SU-DHL-6 (cell line): ENCODE measurements at regions not wholly inside any gene's neighbourhood (a gene's known extent, or its start where the extent isn't known, plus 50 kb on each side); places are given as distances from the start of the nearest gene placed in this dataset.

Source experiments
- H2AFZ ChIP-seq: fragments of 200-600 bp; sonication (generic); 2 replicates; pipeline ENCODE4 v1.6.1; 2014; ENCODE audit warnings: low read depth, mild to moderate bottlenecking, moderate library complexity, mixed read lengths, antibody characterized with exemption, low read length; ENCODE audit not compliant: severe bottlenecking
- H3F3A ChIP-seq: fragments of 200-600 bp; shearing (Covaris generic); 2 replicates; pipeline ENCODE4 v1.6.0; 2016; ENCODE audit warnings: antibody characterized with exemption, mild to moderate bottlenecking; ENCODE audit not compliant: insufficient read depth
- H3K27ac ChIP-seq: fragments of 200-600 bp; sonication (generic); 2 replicates; pipeline ENCODE4 v1.5.1; 2016; ENCODE audit warnings: low read depth, mild to moderate bottlenecking, low read length, moderate library complexity, mixed read lengths
- H3K27me3 ChIP-seq: fragments of 200-600 bp; sonication (generic), shearing (Covaris generic); 2 replicates; pipeline ENCODE4 v1.6.0; 2014; ENCODE audit warnings: mild to moderate bottlenecking, low read length
- H3K36me3 ChIP-seq: fragments of 200-600 bp; sonication (generic); 2 replicates; pipeline ENCODE4 v1.6.1; 2014; ENCODE audit warnings: mild to moderate bottlenecking, low read length, mixed read lengths
- H3K4me2 ChIP-seq: fragments of 300-600, 200-600 bp; shearing (Covaris generic), sonication (generic); 2 replicates; pipeline ENCODE4 v1.6.0; 2014; ENCODE audit warnings: low read length, low read depth, mild to moderate bottlenecking; ENCODE audit not compliant: poor library complexity, severe bottlenecking
- H3K4me3 ChIP-seq: fragments of 200-600 bp; sonication (generic); 2 replicates; pipeline ENCODE4 v1.5.1; 2014; ENCODE audit warnings: antibody characterized with exemption, low read length, mild to moderate bottlenecking, mixed read lengths; ENCODE audit not compliant: insufficient read depth, poor library complexity, severe bottlenecking
- H3K79me2 ChIP-seq: fragments of 200-600 bp; sonication (generic); 2 replicates; pipeline ENCODE4 v1.6.1; 2014; ENCODE audit warnings: mild to moderate bottlenecking, low read length, moderate library complexity; ENCODE audit not compliant: insufficient read depth
- H3K9ac ChIP-seq: fragments of 200-600 bp; sonication (generic); 2 replicates; pipeline ENCODE4 v1.7.0; 2014; ENCODE audit warnings: mild to moderate bottlenecking, low read length
- H3K9me2 ChIP-seq: fragments of 200-600 bp; sonication (generic); replicated peaks from 2 replicates; pipeline ENCODE4 v1.6.1; 2014; ENCODE audit warnings: low read length; ENCODE audit not compliant: insufficient read depth
- H3K9me3 ChIP-seq: fragments of 200-600 bp; sonication (generic); 2 replicates; pipeline ENCODE4 v1.6.1; 2014; ENCODE audit warnings: low read length, mixed read lengths; ENCODE audit not compliant: insufficient read depth
- H4K20me1 ChIP-seq: fragments of 200-600 bp; sonication (generic); 2 replicates; pipeline ENCODE4 v1.6.1; 2014; ENCODE audit warnings: low read depth, mild to moderate bottlenecking, antibody characterized with exemption, low read length, moderate library complexity, mixed read lengths
- EZH2phosphoT487 ChIP-seq: fragments of 200-600 bp; sonication (generic), shearing (Covaris generic); conservative IDR thresholded peaks from 2 replicates; pipeline ENCODE4 v1.6.1; 2018; ENCODE audit warnings: mild to moderate bottlenecking, antibody characterized with exemption, low read length, moderate library complexity, mixed read lengths
- TF ChIP-seq, protein P1 (sequence below): fragments of 200-600 bp; sonication (generic); IDR thresholded peaks from one replicate; pipeline ENCODE4 v1.5.1; 2017; ENCODE audit warnings: antibody characterized with exemption, mild to moderate bottlenecking, low read length, moderate library complexity; ENCODE audit not compliant: insufficient read depth, poor library complexity, severe bottlenecking

DNA sequence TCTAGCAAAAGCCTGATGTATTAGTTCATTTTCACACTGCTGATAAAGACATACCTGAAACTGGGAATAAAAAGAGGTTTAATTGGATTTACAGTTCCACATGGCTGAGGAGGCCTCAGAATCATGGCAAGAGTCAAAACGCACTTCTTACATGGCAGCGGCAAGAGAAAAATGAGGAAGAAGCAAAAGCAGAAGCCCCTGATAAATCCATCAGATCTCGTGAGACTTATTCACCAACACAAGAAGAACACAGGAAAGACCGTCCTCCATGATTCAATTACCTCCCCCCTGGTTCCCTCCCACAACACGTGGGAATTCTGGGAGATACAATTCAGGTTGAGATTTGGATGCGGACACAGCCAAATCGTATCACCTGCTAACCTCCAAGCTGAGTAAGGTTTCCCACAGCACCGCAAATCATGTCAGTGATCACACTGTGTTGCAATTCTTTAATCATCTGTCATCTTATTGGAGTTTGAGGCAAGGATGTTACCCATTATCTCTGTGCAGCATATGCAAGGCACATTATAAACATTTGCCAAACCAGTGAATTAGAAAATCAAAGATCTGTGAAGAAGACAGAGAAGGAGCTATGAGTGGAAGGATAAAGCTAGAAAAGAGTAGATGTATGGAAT is 128.5 kb downstream of the ZNF281 start:
- Histone ChIP-seq H3F3A (no peaks in the 10 kb centered on the region), H4K20me1 (no peaks in the 10 kb centered on the region), H3K4me3 (no peak overlapping the region), H3K27ac (no peak overlapping the region), H3K27me3 (no peaks in the 10 kb centered on the region), H2AFZ (no peak overlapping the region), H3K9me2 (no peaks in the 10 kb centered on the region), H3K4me2 (no peak overlapping the region), H3K9me3 (no peaks in the 10 kb centered on the region), H3K9ac (no peak overlapping the region), H3K36me3 (no peaks in the 10 kb centered on the region), H3K79me2 (no peaks in the 10 kb centered on the region)
- TF ChIP-seq, protein P1, sequence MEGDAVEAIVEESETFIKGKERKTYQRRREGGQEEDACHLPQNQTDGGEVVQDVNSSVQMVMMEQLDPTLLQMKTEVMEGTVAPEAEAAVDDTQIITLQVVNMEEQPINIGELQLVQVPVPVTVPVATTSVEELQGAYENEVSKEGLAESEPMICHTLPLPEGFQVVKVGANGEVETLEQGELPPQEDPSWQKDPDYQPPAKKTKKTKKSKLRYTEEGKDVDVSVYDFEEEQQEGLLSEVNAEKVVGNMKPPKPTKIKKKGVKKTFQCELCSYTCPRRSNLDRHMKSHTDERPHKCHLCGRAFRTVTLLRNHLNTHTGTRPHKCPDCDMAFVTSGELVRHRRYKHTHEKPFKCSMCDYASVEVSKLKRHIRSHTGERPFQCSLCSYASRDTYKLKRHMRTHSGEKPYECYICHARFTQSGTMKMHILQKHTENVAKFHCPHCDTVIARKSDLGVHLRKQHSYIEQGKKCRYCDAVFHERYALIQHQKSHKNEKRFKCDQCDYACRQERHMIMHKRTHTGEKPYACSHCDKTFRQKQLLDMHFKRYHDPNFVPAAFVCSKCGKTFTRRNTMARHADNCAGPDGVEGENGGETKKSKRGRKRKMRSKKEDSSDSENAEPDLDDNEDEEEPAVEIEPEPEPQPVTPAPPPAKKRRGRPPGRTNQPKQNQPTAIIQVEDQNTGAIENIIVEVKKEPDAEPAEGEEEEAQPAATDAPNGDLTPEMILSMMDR: no peak
- TF ChIP-seq EZH2phosphoT487: no peak

DNA sequence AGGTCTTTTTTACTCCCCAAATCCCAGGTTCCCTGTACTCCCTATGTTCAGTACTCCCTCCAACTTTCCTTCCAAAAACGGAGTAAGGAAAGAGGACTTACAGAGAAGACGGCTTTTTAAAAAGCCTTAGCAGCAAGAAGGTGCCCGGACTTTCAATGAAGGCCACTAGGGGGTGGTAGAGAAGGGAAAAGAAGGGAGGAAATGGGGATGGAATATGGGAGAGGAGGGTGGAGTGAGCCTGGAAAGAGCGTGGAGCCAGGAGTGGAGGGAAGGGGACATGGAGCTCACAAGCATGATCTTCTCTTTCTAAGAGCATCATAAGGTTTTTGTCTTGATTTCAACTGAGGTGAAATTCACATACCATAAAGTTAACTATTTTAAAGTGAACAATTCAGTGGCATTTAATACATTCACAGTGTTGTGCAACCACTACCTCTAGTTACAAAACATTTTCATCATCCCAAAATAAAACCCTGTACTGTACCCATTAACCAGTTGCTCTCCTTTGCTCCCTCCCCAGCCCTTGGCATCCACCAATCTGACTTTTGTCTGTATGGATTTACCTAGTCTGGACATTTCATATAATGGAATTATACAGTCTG is 129.9 kb downstream of the ZNF281 start:
- no peaks in the 10 kb centered on the region for H3K9me3 ChIP-seq
- H3K4me2 ChIP-seq: no peak overlapping the region
- H4K20me1 ChIP-seq: no peaks in the 10 kb centered on the region
- H3K27me3 ChIP-seq: no peaks in the 10 kb centered on the region
- H3K79me2 ChIP-seq: no peaks in the 10 kb centered on the region
- no peak overlapping the region for H3K9ac ChIP-seq
- TF ChIP-seq EZH2phosphoT487: no peak
- TF ChIP-seq, protein P1: peak; percentile 69
- H3K9me2 ChIP-seq: no peaks in the 10 kb centered on the region
- no peak overlapping the region for H3K4me3 ChIP-seq
- H2AFZ ChIP-seq: no peak overlapping the region
- no peaks in the 10 kb centered on the region for H3K36me3 ChIP-seq
- H3F3A ChIP-seq: no peaks in the 10 kb centered on the region
- no peak overlapping the region for H3K27ac ChIP-seq

DNA sequence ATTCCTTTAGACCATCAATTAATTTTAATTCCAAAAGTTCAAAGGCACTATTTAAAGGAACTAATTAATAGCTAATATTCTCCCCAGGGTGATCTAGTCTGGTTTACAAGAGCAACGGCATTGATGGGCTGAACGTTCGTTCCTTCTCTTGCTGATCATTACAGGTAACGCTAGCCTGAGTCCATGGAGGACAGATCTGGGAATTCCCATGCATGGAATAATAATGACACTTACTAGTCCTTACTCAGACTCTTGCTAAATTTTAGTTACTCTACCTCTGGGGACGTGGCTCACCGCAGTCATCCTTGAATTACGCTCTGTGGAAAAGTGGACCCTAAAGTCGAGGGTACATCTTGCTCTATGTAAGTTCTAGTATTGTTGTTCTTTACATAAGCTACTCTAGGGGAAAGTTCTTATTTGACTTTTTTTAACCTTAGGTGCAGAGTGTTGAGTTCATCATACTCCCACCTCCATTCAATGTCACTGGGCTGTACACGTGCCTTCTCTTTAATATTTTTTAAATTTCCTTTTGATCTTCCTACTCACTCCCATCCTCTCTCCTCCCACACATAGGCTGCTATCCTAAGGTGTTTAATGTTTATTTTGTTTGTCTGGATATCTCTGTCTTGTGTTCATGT is 133.9 kb downstream of the ZNF281 start:
- no peaks in the 10 kb centered on the region for H3K27me3 ChIP-seq
- H4K20me1 ChIP-seq: no peaks in the 10 kb centered on the region
- no peak for TF ChIP-seq EZH2phosphoT487
- TF ChIP-seq, protein P1: no peak
- H3K79me2 ChIP-seq: no peaks in the 10 kb centered on the region
- H3K27ac ChIP-seq: no peak overlapping the region
- no peak overlapping the region for H3K4me3 ChIP-seq
- no peaks in the 10 kb centered on the region for H3K9me2 ChIP-seq
- no peak overlapping the region for H2AFZ ChIP-seq
- no peak overlapping the region for H3K4me2 ChIP-seq
- H3F3A ChIP-seq: no peaks in the 10 kb centered on the region
- H3K9me3 ChIP-seq: no peaks in the 10 kb centered on the region
- no peaks in the 10 kb centered on the region for H3K36me3 ChIP-seq
- no peak overlapping the region for H3K9ac ChIP-seq
